ENCODE measurements at regions not wholly inside any gene's neighbourhood (a gene's known extent, or its start where the extent isn't known, plus 50 kb on each side); places are given as distances from the start of the nearest gene placed in this dataset.

GRCh38 chr2:83233326-83233725 is 1225.8 kb downstream of the SUCLG1 start:
- TF ChIP-seq, protein P1, sequence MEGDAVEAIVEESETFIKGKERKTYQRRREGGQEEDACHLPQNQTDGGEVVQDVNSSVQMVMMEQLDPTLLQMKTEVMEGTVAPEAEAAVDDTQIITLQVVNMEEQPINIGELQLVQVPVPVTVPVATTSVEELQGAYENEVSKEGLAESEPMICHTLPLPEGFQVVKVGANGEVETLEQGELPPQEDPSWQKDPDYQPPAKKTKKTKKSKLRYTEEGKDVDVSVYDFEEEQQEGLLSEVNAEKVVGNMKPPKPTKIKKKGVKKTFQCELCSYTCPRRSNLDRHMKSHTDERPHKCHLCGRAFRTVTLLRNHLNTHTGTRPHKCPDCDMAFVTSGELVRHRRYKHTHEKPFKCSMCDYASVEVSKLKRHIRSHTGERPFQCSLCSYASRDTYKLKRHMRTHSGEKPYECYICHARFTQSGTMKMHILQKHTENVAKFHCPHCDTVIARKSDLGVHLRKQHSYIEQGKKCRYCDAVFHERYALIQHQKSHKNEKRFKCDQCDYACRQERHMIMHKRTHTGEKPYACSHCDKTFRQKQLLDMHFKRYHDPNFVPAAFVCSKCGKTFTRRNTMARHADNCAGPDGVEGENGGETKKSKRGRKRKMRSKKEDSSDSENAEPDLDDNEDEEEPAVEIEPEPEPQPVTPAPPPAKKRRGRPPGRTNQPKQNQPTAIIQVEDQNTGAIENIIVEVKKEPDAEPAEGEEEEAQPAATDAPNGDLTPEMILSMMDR (IDR thresholded peaks at IDR 0.05; ENCODE audit: insufficient read depth, low read length, poor library complexity, severe bottlenecking), result no peak
- TF ChIP-seq EZH2phosphoT487 (conservative IDR thresholded peaks at IDR 0.05; ENCODE audit: low read length), result no peak

Measured in SU-DHL-6 (cell line).